ENCODE measurements at regions not wholly inside any gene's neighbourhood (a gene's known extent, or its start where the extent isn't known, plus 50 kb on each side); places are given as distances from the start of the nearest gene placed in this dataset.

DNA sequence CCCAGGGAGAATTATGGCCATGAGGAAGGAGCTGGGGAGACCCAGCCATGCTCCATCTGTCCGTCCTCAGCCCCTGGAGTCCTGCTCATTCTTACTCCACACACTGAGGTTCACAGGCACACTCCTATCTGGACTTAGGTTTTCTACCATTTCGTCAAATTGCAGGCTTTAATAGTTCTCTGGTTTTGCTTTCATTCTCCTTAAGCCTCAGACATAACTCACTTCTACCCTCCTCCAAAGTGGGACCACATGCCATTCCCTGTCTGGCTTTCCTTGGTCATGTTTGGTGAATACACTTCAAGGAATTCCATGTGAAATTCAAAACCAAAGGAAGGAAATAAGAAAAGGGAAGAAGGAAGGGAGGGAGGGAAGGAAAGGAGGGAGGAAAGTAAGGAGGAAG lies 115.7 kb downstream of the CMPK2 start:
- Mint-ChIP-seq H3K27ac (ENCODE audit: unreplicated experiment) (no peak overlapping the region), H3K4me1 (ENCODE audit: low read depth, unreplicated experiment) (peaks cover 3% of the 10 kb centered on the region)

DNA sequence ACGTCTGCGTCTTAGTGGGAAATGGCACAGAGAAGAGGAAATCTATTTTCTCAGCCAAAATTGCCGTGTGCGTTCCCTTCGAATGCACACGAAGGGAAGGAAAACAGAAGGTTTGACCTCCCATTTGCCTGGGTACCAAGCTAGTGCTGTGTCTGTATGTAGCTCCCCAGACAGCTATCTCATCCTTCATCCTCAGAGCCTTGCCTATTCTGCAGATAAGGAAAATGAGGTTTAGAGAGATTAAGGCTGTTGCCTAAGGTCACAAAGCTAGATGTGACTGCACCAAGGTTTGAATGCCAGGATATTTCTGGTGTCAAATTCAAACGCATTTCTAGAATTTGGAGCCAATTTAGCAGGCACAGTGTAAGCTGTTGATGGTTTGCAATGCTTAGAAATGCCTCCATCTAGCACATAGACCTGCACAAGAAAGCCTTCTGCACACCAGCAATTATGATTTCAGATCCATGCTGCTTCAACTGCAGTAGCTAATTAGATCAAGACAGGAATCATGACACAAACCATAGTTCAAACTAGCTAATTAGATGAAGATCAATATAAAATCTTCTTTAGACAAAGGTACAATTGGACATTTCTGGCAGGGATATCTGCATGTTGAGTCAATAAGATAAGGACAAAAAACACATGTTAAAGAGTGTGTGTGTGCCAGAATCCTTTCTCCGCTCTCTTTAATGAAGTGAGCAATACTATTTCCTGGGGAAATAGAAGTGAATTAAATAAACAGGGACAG lies 115.1 kb downstream of the CMPK2 start:
- no peak overlapping the region for H3K4me3 Mint-ChIP-seq (ENCODE audit: unreplicated experiment)
- Histone ChIP-seq H3K27me3 (ENCODE audit: insufficient read depth, low read length) (no peaks in the 10 kb centered on the region), H3K79me2 (ENCODE audit: insufficient read depth, low read length) (no peaks in the 10 kb centered on the region), H3K9ac (ENCODE audit: low read length) (no peak overlapping the region), H3K4me2 (ENCODE audit: low read length) (no peak overlapping the region), H3K4me1 (ENCODE audit: insufficient read depth, low read length) (no peaks in the 10 kb centered on the region), H3K36me3 (ENCODE audit: insufficient read depth, low read length) (no peaks in the 10 kb centered on the region), H3K4me3 (ENCODE audit: insufficient read depth, low read depth, low read length) (no peak overlapping the region), H2AFZ (ENCODE audit: low read depth, low read length) (peak overlapping the region; percentile 18), H3K9me3 (ENCODE audit: insufficient read depth, low read depth, low read length) (no peaks in the 10 kb centered on the region), H4K20me1 (ENCODE audit: insufficient read depth, low read length) (no peaks in the 10 kb centered on the region), H3K27ac (ENCODE audit: low read depth, low read length) (no peak overlapping the region)
- no peak for FAIRE-seq
- no peak for TF ChIP-seq CTCF (IDR thresholded peaks at IDR 0.05; ENCODE audit: insufficient read depth, low read depth, low read length)
- TF ChIP-seq EZH2 (IDR thresholded peaks at IDR 0.05; ENCODE audit: insufficient read depth, low read length) = no peak
- peaks cover 3% of the 10 kb centered on the region for H3K4me1 Mint-ChIP-seq (ENCODE audit: low read depth, unreplicated experiment)
- no peaks in the 10 kb centered on the region for H3K36me3 Mint-ChIP-seq (ENCODE audit: low read depth, unreplicated experiment)
- no peaks in the 10 kb centered on the region for H3K9me3 Mint-ChIP-seq (ENCODE audit: unreplicated experiment)
- H3K27ac Mint-ChIP-seq (ENCODE audit: unreplicated experiment) = no peak overlapping the region
- no peaks in the 10 kb centered on the region for H3K27me3 Mint-ChIP-seq (ENCODE audit: low read depth, unreplicated experiment)
- no peak for DNase-seq (ENCODE audit: low read depth)

More for the DNA sequence above, 115.7 kb downstream of the CMPK2 start:
- Histone ChIP-seq H4K20me1 (ENCODE audit: insufficient read depth, low read length) (no peaks in the 10 kb centered on the region), H3K36me3 (ENCODE audit: insufficient read depth, low read length) (no peaks in the 10 kb centered on the region), H3K4me2 (ENCODE audit: low read length) (no peak overlapping the region), H3K9me3 (ENCODE audit: insufficient read depth, low read depth, low read length) (no peaks in the 10 kb centered on the region), H3K27me3 (ENCODE audit: insufficient read depth, low read length) (no peaks in the 10 kb centered on the region), H3K79me2 (ENCODE audit: insufficient read depth, low read length) (no peaks in the 10 kb centered on the region), H3K4me1 (ENCODE audit: insufficient read depth, low read length) (no peaks in the 10 kb centered on the region), H3K4me3 (ENCODE audit: insufficient read depth, low read depth, low read length) (no peak overlapping the region), H3K27ac (ENCODE audit: low read depth, low read length) (no peak overlapping the region), H3K9ac (ENCODE audit: low read length) (no peak overlapping the region), H2AFZ (ENCODE audit: low read depth, low read length) (peak overlapping the region; percentile 18)
- DNase-seq (ENCODE audit: low read depth) (no peak), FAIRE-seq (no peak)
- no peak for TF ChIP-seq EZH2 (IDR thresholded peaks at IDR 0.05; ENCODE audit: insufficient read depth, low read length)
- TF ChIP-seq CTCF (IDR thresholded peaks at IDR 0.05; ENCODE audit: insufficient read depth, low read depth, low read length) = no peak
- no peaks in the 10 kb centered on the region for H3K27me3 Mint-ChIP-seq (ENCODE audit: low read depth, unreplicated experiment)
- no peaks in the 10 kb centered on the region for H3K9me3 Mint-ChIP-seq (ENCODE audit: unreplicated experiment)
- H3K36me3 Mint-ChIP-seq (ENCODE audit: low read depth, unreplicated experiment) = no peaks in the 10 kb centered on the region
- no peak overlapping the region for H3K4me3 Mint-ChIP-seq (ENCODE audit: unreplicated experiment)

- Histone ChIP-seq H3K27me3 (ENCODE audit: insufficient read depth, low read length) (no peaks in the 10 kb centered on the region), H3K9ac (ENCODE audit: low read length) (no peak overlapping the region), H4K20me1 (ENCODE audit: insufficient read depth, low read length) (no peaks in the 10 kb centered on the region), H3K4me3 (ENCODE audit: insufficient read depth, low read depth, low read length) (no peak overlapping the region), H3K36me3 (ENCODE audit: insufficient read depth, low read length) (no peaks in the 10 kb centered on the region), H3K4me1 (ENCODE audit: insufficient read depth, low read length) (no peaks in the 10 kb centered on the region), H3K79me2 (ENCODE audit: insufficient read depth, low read length) (no peaks in the 10 kb centered on the region), H3K27ac (ENCODE audit: low read depth, low read length) (no peak overlapping the region), H3K9me3 (ENCODE audit: insufficient read depth, low read depth, low read length) (no peaks in the 10 kb centered on the region), H2AFZ (ENCODE audit: low read depth, low read length) (no peak overlapping the region), H3K4me2 (ENCODE audit: low read length) (no peak overlapping the region)
- Mint-ChIP-seq H3K36me3 (ENCODE audit: low read depth, unreplicated experiment) (no peaks in the 10 kb centered on the region), H3K27ac (ENCODE audit: unreplicated experiment) (no peak overlapping the region), H3K27me3 (ENCODE audit: low read depth, unreplicated experiment) (peaks cover 2% of the 10 kb centered on the region), H3K9me3 (ENCODE audit: unreplicated experiment) (no peaks in the 10 kb centered on the region), H3K4me3 (ENCODE audit: unreplicated experiment) (no peak overlapping the region), H3K4me1 (ENCODE audit: low read depth, unreplicated experiment) (peaks cover 3% of the 10 kb centered on the region)
- FAIRE-seq (no peak), DNase-seq (ENCODE audit: low read depth) (no peak)
- TF ChIP-seq EZH2 (IDR thresholded peaks at IDR 0.05; ENCODE audit: insufficient read depth, low read length) (no peak), CTCF (IDR thresholded peaks at IDR 0.05; ENCODE audit: insufficient read depth, low read depth, low read length) (no peak)
Measured at GRCh38 chr2:6754419-6754818, 111.3 kb downstream of the CMPK2 start.
